Ovary (tissue), 3 donors: ENCODE measurements at regions not wholly inside any gene's neighbourhood (a gene's known extent, or its start where the extent isn't known, plus 50 kb on each side); places are given as distances from the start of the nearest gene placed in this dataset.

Experiments used
- EP300 ChIP-seq: sonication (generic); formaldehyde crosslinking; IDR thresholded peaks from one replicate; pipeline ENCODE4 v1.6.1; 2017; ENCODE audit warnings: antibody characterized with exemption
- TF ChIP-seq, protein P1 (sequence below), 3 donors: fragments of 450-650 bp in 2 of 3; fragments of 200-600 bp in 1 of 3; IDR thresholded peaks; one replicate each; pipeline versions ENCODE4 v1.5.1 to v1.8.0; 2016 to 2022; ENCODE audit warnings: antibody characterized with exemption in 3 of 3, mild to moderate bottlenecking in 1 of 3
- donor health status: DM: no; HTN: no; CAD: no.

GRCh38 chr1:93815366-93816110, 63.5 kb downstream of the DNTTIP2 start:
- TF ChIP-seq EP300, result no peak
- TF ChIP-seq, protein P1, sequence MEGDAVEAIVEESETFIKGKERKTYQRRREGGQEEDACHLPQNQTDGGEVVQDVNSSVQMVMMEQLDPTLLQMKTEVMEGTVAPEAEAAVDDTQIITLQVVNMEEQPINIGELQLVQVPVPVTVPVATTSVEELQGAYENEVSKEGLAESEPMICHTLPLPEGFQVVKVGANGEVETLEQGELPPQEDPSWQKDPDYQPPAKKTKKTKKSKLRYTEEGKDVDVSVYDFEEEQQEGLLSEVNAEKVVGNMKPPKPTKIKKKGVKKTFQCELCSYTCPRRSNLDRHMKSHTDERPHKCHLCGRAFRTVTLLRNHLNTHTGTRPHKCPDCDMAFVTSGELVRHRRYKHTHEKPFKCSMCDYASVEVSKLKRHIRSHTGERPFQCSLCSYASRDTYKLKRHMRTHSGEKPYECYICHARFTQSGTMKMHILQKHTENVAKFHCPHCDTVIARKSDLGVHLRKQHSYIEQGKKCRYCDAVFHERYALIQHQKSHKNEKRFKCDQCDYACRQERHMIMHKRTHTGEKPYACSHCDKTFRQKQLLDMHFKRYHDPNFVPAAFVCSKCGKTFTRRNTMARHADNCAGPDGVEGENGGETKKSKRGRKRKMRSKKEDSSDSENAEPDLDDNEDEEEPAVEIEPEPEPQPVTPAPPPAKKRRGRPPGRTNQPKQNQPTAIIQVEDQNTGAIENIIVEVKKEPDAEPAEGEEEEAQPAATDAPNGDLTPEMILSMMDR (IDR thresholded peaks at IDR 0.05), result no peak
